Osteocyte (in vitro differentiated cells): ENCODE measurements at regions not wholly inside any gene's neighbourhood (a gene's known extent, or its start where the extent isn't known, plus 50 kb on each side); places are given as distances from the start of the nearest gene placed in this dataset.
"Not testable (repeated sequence)": the region's sequence is repeated elsewhere in the genome, so short reads cannot be mapped to it uniquely, and the experiment has no call there.

ENCODE experiments used
- DNase-seq: peaks from one replicate; pipeline ENCODE4 v3.0.0; 2021; ENCODE audit warnings: mixed read lengths; ENCODE audit not compliant: unreplicated experiment; ENCODE audit errors: extremely low spot score
- H3K27ac Mint-ChIP-seq: one replicate; pipeline ENCODE4 v1.8.0; 2021; ENCODE audit warnings: mild to moderate bottlenecking, mixed read lengths; ENCODE audit not compliant: unreplicated experiment
- H3K27me3 Mint-ChIP-seq: one replicate; pipeline ENCODE4 v1.8.0; 2021; ENCODE audit warnings: mixed read lengths; ENCODE audit not compliant: unreplicated experiment
- H3K36me3 Mint-ChIP-seq: one replicate; pipeline ENCODE4 v1.8.0; 2021; ENCODE audit warnings: mixed read lengths; ENCODE audit not compliant: unreplicated experiment
- H3K4me1 Mint-ChIP-seq: one replicate; pipeline ENCODE4 v1.8.0; 2021; ENCODE audit warnings: mixed read lengths; ENCODE audit not compliant: unreplicated experiment
- H3K4me3 Mint-ChIP-seq: one replicate; pipeline ENCODE4 v1.8.0; 2021; ENCODE audit warnings: mild to moderate bottlenecking, moderate library complexity, mixed read lengths; ENCODE audit not compliant: unreplicated experiment
- H3K9me3 Mint-ChIP-seq: one replicate; pipeline ENCODE4 v1.8.0; 2021; ENCODE audit warnings: mixed read lengths; ENCODE audit not compliant: unreplicated experiment
- TF ChIP-seq, protein P1 (sequence below): fragments of 200-600 bp; sonication (generic); IDR thresholded peaks from 2 replicates; pipeline ENCODE4 v1.5.0; 2021; ENCODE audit warnings: antibody characterized with exemption, mild to moderate bottlenecking, moderate library complexity

DNA sequence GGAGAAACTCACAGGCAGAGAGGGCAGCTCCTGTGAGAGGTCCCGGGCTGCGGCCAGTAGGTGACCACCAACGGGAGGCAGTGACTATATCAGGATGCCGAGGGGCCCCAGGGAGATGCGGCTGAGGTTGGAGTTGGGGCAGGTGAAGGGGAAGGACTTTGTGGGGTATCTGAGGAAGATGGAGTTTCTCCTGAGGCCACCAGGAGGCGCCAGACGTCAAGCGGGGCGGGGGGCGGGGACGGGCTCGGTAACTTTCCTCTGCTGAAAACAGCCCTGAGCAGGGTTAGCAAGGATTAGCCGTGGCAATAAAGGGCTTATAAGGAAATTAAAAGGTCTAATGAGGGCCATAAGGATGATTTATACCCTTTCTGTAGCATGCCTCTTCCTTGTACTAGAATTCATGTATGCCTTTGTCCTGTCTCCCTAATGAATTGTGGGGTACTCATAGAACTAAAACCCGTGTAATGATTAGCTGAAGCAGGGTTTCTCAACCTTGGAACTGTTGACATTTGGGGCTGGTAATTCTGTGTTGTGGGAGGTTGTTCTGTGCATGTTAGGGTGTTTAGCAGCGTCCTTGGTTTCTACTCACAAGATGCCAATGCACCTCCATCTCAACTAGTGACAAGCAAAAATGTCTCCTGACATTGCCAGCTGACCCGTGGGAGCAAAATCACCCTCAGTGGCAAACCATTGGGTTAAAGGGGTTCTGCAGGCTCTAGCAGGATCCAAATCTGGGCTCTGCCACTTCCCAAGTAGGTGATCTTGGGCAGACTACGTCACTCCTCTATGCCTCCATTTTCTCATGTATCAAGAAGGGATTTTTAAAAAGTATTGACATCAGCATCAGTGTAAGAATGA, 74.8 kb upstream of the GRIN2A start:
- no peaks in the 10 kb centered on the region for H3K4me1 Mint-ChIP-seq
- no peak overlapping the region for H3K27ac Mint-ChIP-seq
- H3K9me3 Mint-ChIP-seq = no peaks in the 10 kb centered on the region
- no peaks in the 10 kb centered on the region for H3K27me3 Mint-ChIP-seq
- TF ChIP-seq, protein P1, sequence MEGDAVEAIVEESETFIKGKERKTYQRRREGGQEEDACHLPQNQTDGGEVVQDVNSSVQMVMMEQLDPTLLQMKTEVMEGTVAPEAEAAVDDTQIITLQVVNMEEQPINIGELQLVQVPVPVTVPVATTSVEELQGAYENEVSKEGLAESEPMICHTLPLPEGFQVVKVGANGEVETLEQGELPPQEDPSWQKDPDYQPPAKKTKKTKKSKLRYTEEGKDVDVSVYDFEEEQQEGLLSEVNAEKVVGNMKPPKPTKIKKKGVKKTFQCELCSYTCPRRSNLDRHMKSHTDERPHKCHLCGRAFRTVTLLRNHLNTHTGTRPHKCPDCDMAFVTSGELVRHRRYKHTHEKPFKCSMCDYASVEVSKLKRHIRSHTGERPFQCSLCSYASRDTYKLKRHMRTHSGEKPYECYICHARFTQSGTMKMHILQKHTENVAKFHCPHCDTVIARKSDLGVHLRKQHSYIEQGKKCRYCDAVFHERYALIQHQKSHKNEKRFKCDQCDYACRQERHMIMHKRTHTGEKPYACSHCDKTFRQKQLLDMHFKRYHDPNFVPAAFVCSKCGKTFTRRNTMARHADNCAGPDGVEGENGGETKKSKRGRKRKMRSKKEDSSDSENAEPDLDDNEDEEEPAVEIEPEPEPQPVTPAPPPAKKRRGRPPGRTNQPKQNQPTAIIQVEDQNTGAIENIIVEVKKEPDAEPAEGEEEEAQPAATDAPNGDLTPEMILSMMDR = peak; percentile 62
- no peaks in the 10 kb centered on the region for H3K36me3 Mint-ChIP-seq
- DNase-seq = no peak
- H3K4me3 Mint-ChIP-seq = no peak overlapping the region

DNA sequence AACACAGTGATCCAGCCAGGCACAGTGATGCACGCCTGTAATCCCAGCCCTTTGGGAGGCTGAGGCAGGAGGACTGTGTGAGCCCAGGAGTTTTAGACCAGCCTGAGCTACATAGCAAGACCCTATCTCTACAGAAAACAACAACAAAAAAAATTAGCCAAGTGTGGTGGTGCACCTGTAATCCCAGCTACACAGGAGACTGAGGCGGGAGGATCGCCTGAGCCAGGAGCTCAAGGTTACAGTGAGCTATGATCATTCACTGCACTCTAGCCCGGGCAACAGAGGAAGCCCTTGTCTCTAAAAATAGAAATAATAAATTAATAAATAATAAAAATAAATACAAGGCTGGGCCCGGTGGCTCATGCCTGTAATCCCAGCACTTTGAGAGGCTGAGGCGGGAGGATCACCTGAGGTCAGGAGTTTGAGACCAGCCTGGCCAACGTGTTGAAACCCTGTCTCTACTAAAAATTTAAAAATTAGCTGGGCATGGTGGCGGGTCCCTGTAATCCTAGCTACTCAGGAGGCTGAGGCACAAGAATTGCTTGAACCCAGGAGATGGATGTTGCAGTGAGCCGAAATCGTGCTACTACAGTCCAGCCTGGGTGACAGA, 75.5 kb upstream of the GRIN2A start:
- H3K27me3 Mint-ChIP-seq, H3K36me3 Mint-ChIP-seq, H3K27ac Mint-ChIP-seq, H3K9me3 Mint-ChIP-seq, H3K4me3 Mint-ChIP-seq, H3K4me1 Mint-ChIP-seq, DNase-seq: not testable (repeated sequence)

DNA sequence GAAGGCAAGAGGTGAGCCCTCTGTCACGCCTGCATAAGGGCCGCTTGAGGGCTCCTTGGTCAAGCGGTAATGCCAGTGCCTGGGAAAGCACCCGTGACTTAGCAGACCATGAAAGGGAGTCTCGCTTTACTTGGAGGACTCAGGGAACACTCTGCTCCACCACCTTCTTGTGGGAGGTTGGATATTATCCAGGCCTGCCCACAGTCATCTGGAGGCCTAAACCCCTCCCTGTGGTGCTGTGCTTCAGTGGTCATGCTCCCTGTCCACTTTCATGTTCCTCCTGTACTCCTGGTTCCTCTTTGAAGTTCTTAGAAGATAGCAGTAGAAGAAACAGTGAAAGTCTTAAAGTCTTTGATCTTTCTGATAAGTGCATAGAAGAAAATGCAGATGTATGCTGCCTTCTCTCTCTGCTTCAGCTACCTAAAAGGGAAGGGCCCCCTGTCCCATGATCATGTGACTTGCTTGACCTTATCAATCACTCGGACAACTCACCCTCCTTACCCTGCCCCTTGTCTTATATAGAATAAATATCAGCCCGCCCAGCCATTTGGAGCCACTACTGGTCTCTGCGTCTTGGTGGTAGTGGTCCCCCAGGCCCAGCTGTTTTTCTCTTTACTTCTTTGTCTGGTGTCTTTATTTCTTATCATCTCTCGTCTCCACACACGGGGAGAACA, 76.8 kb upstream of the GRIN2A start:
- H3K4me1 Mint-ChIP-seq, H3K27ac Mint-ChIP-seq, H3K36me3 Mint-ChIP-seq, H3K27me3 Mint-ChIP-seq, DNase-seq, H3K9me3 Mint-ChIP-seq, H3K4me3 Mint-ChIP-seq: not testable (repeated sequence)

DNA sequence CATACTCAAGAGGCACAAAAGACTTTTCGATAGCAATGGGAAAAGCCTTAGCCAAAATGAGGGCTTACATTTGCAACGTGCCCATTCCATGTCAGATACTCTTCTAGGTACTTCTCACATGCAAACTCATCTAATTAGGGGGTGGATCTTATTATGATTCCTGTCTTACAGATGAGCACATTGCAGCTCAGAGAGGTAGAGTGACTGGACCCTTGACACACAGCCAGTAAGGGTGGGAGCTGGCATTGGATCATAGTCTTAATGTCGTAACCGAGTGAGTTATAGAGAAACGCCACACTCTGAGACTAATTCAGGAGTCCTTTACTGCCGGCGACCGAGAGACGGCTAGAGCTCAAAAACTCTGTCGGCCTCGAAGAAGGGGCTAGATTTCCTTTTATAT, 78.8 kb upstream of the GRIN2A start:
- no peak for DNase-seq
- Mint-ChIP-seq H3K4me3 (no peak overlapping the region), H3K36me3 (no peaks in the 10 kb centered on the region), H3K27me3 (no peaks in the 10 kb centered on the region), H3K4me1 (no peaks in the 10 kb centered on the region), H3K9me3 (no peaks in the 10 kb centered on the region), H3K27ac (no peak overlapping the region)
- TF ChIP-seq, protein P1 = no peak

DNA sequence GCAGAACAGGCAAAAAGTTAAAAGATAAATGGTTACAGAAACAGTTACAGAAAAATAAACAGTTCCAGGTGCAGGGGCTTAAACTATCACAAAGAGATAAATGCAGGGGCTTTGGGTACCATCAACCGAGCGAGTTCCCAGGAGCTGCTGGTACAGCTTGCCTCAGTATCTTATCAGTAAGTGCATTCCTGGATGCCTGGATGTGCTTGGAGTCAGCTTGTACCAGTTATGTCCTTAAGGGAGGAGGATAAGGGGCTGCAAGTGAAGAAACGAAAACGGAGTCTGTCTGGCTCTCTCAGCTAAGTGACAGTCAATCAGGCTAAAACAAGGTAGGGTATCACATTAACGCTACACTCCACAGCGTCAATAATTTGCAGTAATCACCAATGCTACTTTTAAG, 79.3 kb upstream of the GRIN2A start:
- H3K4me1 Mint-ChIP-seq, H3K9me3 Mint-ChIP-seq, DNase-seq, H3K36me3 Mint-ChIP-seq, H3K4me3 Mint-ChIP-seq, H3K27ac Mint-ChIP-seq, H3K27me3 Mint-ChIP-seq: not testable (repeated sequence)

DNA sequence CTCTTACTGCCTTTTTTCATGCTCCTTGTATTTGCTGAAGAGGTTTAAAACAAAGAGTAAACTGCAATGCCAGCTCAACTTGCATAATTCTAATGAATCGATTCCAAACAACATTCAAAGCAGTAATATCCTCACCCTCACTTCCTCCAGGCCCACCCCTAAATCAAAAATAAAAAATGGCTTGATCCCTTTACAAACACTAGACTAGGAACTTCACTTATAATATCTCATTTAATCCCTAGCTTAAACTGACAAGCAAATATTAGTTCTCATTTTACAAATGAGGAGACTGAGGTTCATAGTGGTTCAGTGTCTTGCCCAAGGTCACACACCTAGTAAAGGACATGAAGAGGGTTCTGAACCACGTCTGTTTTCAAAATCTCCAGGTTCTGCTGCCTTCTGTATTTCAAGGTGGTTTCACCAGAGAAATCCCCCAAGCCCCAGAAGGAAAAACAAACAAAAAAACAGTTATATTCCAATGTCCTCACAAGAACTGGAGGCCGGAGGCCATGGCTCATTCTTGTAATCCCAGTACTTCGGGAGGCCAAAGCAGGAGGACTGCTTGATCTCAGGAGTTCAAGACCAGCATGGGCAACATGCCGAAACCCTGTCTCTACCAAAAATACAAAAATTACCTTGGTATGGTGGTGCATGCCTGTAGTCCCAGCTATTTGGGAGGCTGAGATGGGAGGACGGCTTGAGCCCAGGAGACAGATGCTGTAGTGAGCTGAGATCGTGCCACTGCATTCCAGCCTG, 80.3 kb upstream of the GRIN2A start:
- TF ChIP-seq, protein P1 = no peak
- H3K36me3 Mint-ChIP-seq = no peaks in the 10 kb centered on the region
- no peak overlapping the region for H3K27ac Mint-ChIP-seq
- H3K4me3 Mint-ChIP-seq = no peak overlapping the region
- no peaks in the 10 kb centered on the region for H3K4me1 Mint-ChIP-seq
- no peaks in the 10 kb centered on the region for H3K27me3 Mint-ChIP-seq
- no peaks in the 10 kb centered on the region for H3K9me3 Mint-ChIP-seq
- no peak for DNase-seq
